ENCODE measurements at regions not wholly inside any gene's neighbourhood (a gene's known extent, or its start where the extent isn't known, plus 50 kb on each side); places are given as distances from the start of the nearest gene placed in this dataset.

- no peak for TF ChIP-seq CTCF (IDR thresholded peaks at IDR 0.05; ENCODE audit: insufficient read depth, low read depth, low read length)
- no peak for DNase-seq (ENCODE audit: low read depth)
- H3K4me3 ChIP-seq (ENCODE audit: low read depth, low read length), result no peak overlapping the region
Measured at GRCh38 chr2:128777196-128778035, 458.7 kb upstream of the HS6ST1 start.

- H3K4me3 ChIP-seq (ENCODE audit: low read depth, low read length), result no peak overlapping the region
- no peak for TF ChIP-seq CTCF (IDR thresholded peaks at IDR 0.05; ENCODE audit: insufficient read depth, low read depth, low read length)
- DNase-seq (ENCODE audit: low read depth), result no peak
Measured at GRCh38 chr2:128778843-128779242, 460.2 kb upstream of the HS6ST1 start.

GRCh38 chr2:128779301-128780095, 460.8 kb upstream of the HS6ST1 start:
- H3K4me3 ChIP-seq (ENCODE audit: low read depth, low read length), result no peak overlapping the region
- TF ChIP-seq CTCF (IDR thresholded peaks at IDR 0.05; ENCODE audit: insufficient read depth, low read depth, low read length), result no peak
- DNase-seq (ENCODE audit: low read depth), result no peak

- no peak overlapping the region for H3K4me3 ChIP-seq (ENCODE audit: low read depth, low read length)
- TF ChIP-seq CTCF (IDR thresholded peaks at IDR 0.05; ENCODE audit: insufficient read depth, low read depth, low read length), result no peak
- no peak for DNase-seq (ENCODE audit: low read depth)
Measured at GRCh38 chr2:128780434-128781080, 461.9 kb upstream of the HS6ST1 start.

GRCh38 chr2:128781166-128781565, 462.5 kb upstream of the HS6ST1 start:
- H3K4me3 ChIP-seq (ENCODE audit: low read depth, low read length), result no peak overlapping the region
- TF ChIP-seq CTCF (IDR thresholded peaks at IDR 0.05; ENCODE audit: insufficient read depth, low read depth, low read length), result no peak
- DNase-seq (ENCODE audit: low read depth), result no peak

- no peak for TF ChIP-seq CTCF (IDR thresholded peaks at IDR 0.05; ENCODE audit: insufficient read depth, low read depth, low read length)
- DNase-seq (ENCODE audit: low read depth), result no peak
Measured at GRCh38 chr2:128781585-128782385, 463.1 kb upstream of the HS6ST1 start.

More at GRCh38 chr2:128781585-128782385, 463.1 kb upstream of the HS6ST1 start:
- H3K4me3 ChIP-seq (ENCODE audit: low read depth, low read length), result no peak overlapping the region

Measured in fibroblast of villous mesenchyme (primary cell).